H1 (cell line): ENCODE measurements at regions not wholly inside any gene's neighbourhood (a gene's known extent, or its start where the extent isn't known, plus 50 kb on each side); places are given as distances from the start of the nearest gene placed in this dataset.

Source experiments
- EP300 ChIP-seq, 2 experiments: IDR thresholded peaks; 1 replicate in 1 of 2; 2 replicates in 1 of 2; pipeline ENCODE4 v1.6.1; 2011 to 2012; ENCODE audit warnings: low read depth in 2 of 2, low read length in 2 of 2, mild to moderate bottlenecking in 2 of 2, borderline replicate concordance in 1 of 2, inconsistent platforms in 1 of 2, moderate library complexity in 1 of 2
- JUND ChIP-seq: IDR thresholded peaks from 2 replicates; pipeline ENCODE4 v1.6.1; 2011; ENCODE audit warnings: mild to moderate bottlenecking, improper control_type of control experiment, low read length
- KDM5A ChIP-seq: fragments of 200-600 bp; IDR thresholded peaks from 2 replicates; pipeline ENCODE4 v1.7.1; 2012; ENCODE audit warnings: mild to moderate bottlenecking, low read length, inconsistent platforms, mixed read lengths
- MAFK ChIP-seq: IDR thresholded peaks from 2 replicates; pipeline ENCODE4 v1.6.1; 2012; ENCODE audit warnings: low read depth, mild to moderate bottlenecking, improper control_type of control experiment, low read length
- RAD21 ChIP-seq, 2 experiments: IDR thresholded peaks in 1 of 2; conservative IDR thresholded peaks in 1 of 2; 2 replicates each; pipeline ENCODE4 v1.6.1; 2011; ENCODE audit warnings: low read depth in 2 of 2, low read length in 2 of 2, improper control_type of control experiment in 1 of 2, inconsistent platforms in 1 of 2, mild to moderate bottlenecking in 1 of 2, moderate library complexity in 1 of 2
- RFX5 ChIP-seq: IDR thresholded peaks from 2 replicates; pipeline ENCODE4 v1.6.1; 2011; ENCODE audit warnings: low read depth, low read length, improper control_type of control experiment, borderline replicate concordance
- SP2 ChIP-seq: IDR thresholded peaks from 2 replicates; pipeline ENCODE4 v1.6.1; 2012; ENCODE audit warnings: mild to moderate bottlenecking, low read length, inconsistent platforms
- SRF ChIP-seq: IDR thresholded peaks from 2 replicates; pipeline ENCODE4 v1.6.1; 2011; ENCODE audit warnings: mild to moderate bottlenecking, low read depth, low read length, moderate library complexity
- TF ChIP-seq, protein P1 (sequence below): fragments of 300-600 bp; sonication (generic); IDR thresholded peaks from 2 replicates; pipeline ENCODE4 v1.7.1; 2012; ENCODE audit warnings: low read length, moderate library complexity, mild to moderate bottlenecking, inconsistent platforms; ENCODE audit not compliant: insufficient replicate concordance
- TF ChIP-seq, protein P2 (sequence below): IDR thresholded peaks from 2 replicates; pipeline ENCODE4 v1.6.1; 2012; ENCODE audit warnings: low read length, inconsistent platforms

DNA sequence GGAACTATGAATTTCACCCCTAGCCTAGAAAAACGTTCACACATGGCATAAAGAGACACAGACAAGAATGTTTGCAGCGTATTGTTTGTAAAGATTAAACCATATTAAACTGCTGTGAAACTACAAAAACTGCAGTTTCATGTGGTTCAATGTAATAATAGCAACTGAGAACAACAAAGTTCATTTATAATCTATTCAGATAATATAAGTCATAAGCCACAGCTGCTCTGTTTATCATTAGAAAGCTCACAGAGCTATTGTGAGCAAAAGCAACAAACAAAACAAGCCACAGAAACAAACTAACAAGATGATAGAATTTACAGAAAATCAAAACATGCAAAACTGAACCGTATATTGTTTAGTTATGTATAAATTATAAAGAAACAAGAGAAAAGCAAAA, 113.5 kb downstream of the AHR start (continued):
- TF ChIP-seq, protein P1, sequence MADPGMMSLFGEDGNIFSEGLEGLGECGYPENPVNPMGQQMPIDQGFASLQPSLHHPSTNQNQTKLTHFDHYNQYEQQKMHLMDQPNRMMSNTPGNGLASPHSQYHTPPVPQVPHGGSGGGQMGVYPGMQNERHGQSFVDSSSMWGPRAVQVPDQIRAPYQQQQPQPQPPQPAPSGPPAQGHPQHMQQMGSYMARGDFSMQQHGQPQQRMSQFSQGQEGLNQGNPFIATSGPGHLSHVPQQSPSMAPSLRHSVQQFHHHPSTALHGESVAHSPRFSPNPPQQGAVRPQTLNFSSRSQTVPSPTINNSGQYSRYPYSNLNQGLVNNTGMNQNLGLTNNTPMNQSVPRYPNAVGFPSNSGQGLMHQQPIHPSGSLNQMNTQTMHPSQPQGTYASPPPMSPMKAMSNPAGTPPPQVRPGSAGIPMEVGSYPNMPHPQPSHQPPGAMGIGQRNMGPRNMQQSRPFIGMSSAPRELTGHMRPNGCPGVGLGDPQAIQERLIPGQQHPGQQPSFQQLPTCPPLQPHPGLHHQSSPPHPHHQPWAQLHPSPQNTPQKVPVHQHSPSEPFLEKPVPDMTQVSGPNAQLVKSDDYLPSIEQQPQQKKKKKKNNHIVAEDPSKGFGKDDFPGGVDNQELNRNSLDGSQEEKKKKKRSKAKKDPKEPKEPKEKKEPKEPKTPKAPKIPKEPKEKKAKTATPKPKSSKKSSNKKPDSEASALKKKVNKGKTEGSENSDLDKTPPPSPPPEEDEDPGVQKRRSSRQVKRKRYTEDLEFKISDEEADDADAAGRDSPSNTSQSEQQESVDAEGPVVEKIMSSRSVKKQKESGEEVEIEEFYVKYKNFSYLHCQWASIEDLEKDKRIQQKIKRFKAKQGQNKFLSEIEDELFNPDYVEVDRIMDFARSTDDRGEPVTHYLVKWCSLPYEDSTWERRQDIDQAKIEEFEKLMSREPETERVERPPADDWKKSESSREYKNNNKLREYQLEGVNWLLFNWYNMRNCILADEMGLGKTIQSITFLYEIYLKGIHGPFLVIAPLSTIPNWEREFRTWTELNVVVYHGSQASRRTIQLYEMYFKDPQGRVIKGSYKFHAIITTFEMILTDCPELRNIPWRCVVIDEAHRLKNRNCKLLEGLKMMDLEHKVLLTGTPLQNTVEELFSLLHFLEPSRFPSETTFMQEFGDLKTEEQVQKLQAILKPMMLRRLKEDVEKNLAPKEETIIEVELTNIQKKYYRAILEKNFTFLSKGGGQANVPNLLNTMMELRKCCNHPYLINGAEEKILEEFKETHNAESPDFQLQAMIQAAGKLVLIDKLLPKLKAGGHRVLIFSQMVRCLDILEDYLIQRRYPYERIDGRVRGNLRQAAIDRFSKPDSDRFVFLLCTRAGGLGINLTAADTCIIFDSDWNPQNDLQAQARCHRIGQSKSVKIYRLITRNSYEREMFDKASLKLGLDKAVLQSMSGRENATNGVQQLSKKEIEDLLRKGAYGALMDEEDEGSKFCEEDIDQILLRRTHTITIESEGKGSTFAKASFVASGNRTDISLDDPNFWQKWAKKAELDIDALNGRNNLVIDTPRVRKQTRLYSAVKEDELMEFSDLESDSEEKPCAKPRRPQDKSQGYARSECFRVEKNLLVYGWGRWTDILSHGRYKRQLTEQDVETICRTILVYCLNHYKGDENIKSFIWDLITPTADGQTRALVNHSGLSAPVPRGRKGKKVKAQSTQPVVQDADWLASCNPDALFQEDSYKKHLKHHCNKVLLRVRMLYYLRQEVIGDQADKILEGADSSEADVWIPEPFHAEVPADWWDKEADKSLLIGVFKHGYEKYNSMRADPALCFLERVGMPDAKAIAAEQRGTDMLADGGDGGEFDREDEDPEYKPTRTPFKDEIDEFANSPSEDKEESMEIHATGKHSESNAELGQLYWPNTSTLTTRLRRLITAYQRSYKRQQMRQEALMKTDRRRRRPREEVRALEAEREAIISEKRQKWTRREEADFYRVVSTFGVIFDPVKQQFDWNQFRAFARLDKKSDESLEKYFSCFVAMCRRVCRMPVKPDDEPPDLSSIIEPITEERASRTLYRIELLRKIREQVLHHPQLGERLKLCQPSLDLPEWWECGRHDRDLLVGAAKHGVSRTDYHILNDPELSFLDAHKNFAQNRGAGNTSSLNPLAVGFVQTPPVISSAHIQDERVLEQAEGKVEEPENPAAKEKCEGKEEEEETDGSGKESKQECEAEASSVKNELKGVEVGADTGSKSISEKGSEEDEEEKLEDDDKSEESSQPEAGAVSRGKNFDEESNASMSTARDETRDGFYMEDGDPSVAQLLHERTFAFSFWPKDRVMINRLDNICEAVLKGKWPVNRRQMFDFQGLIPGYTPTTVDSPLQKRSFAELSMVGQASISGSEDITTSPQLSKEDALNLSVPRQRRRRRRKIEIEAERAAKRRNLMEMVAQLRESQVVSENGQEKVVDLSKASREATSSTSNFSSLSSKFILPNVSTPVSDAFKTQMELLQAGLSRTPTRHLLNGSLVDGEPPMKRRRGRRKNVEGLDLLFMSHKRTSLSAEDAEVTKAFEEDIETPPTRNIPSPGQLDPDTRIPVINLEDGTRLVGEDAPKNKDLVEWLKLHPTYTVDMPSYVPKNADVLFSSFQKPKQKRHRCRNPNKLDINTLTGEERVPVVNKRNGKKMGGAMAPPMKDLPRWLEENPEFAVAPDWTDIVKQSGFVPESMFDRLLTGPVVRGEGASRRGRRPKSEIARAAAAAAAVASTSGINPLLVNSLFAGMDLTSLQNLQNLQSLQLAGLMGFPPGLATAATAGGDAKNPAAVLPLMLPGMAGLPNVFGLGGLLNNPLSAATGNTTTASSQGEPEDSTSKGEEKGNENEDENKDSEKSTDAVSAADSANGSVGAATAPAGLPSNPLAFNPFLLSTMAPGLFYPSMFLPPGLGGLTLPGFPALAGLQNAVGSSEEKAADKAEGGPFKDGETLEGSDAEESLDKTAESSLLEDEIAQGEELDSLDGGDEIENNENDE = no peak
- TF ChIP-seq SP2 (no peak), JUND (no peak), MAFK (no peak), KDM5A (no peak), RAD21 (IDR thresholded peaks at IDR 0.05 in 1 of 2, conservative IDR thresholded peaks at IDR 0.05 in 1 of 2; ENCODE audit: low read depth in 2 of 2, low read length in 2 of 2) (no peak), SRF (no peak), RFX5 (no peak), EP300 (IDR thresholded peaks at IDR 0.05; ENCODE audit: borderline replicate concordance in 1 of 2, low read depth in 2 of 2, low read length in 2 of 2) (no peak)
- TF ChIP-seq, protein P2, sequence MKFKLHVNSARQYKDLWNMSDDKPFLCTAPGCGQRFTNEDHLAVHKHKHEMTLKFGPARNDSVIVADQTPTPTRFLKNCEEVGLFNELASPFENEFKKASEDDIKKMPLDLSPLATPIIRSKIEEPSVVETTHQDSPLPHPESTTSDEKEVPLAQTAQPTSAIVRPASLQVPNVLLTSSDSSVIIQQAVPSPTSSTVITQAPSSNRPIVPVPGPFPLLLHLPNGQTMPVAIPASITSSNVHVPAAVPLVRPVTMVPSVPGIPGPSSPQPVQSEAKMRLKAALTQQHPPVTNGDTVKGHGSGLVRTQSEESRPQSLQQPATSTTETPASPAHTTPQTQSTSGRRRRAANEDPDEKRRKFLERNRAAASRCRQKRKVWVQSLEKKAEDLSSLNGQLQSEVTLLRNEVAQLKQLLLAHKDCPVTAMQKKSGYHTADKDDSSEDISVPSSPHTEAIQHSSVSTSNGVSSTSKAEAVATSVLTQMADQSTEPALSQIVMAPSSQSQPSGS = no peak
